SK-N-SH (cell line): ENCODE measurements at regions not wholly inside any gene's neighbourhood (a gene's known extent, or its start where the extent isn't known, plus 50 kb on each side); places are given as distances from the start of the nearest gene placed in this dataset.

Experiments used
- CTCF ChIA-PET: fragments of 300-600, 350-600 bp; formaldehyde crosslinking; extraction: SDS; loops from one replicate; lab custom pipeline; 2021; lab: Yijun Ruan, JAX
- POLR2A ChIA-PET: fragments of 350-600 bp; sonication (Branson Sonifier 250); formaldehyde crosslinking; extraction: SDS; loops from one replicate; lab custom pipeline; 2020; ENCODE audit warnings: antibody characterized with exemption, inconsistent platforms; lab: Yijun Ruan, JAX
- DNase-seq: peaks from one replicate; pipeline ENCODE4 v3.0.0; 2012
- H2AFZ ChIP-seq: fragments of 200-600 bp; sonication (generic); 2 replicates; pipeline ENCODE4 v1.8.1; 2016; ENCODE audit warnings: antibody characterized with exemption, mild to moderate bottlenecking, low read depth
- H3F3A ChIP-seq: fragments of 200-600 bp; sonication (generic); replicated peaks from 2 replicates; pipeline ENCODE3; 2016; ENCODE audit warnings: antibody characterized with exemption, mild to moderate bottlenecking; ENCODE audit not compliant: insufficient read depth
- H3K27ac ChIP-seq, 2 experiments: fragments of 200-500 bp in 1 of 2; fragments of 200-600 bp in 1 of 2; sonication (Bioruptor generic) in 1 of 2; sonication (generic), shearing (Covaris generic) in 1 of 2; 2 replicates each; pipeline versions ENCODE4 v1.5.1 to v1.6.1; 2014 to 2016; ENCODE audit warnings: low read depth in 2 of 2, inconsistent platforms in 1 of 2, low read length in 1 of 2, mild to moderate bottlenecking in 1 of 2, mixed read lengths in 1 of 2
- H3K27me3 ChIP-seq: fragments of 200-600 bp; sonication (generic), shearing (Covaris generic); 2 replicates; pipeline ENCODE4 v1.6.1; 2016; ENCODE audit warnings: mixed run types; ENCODE audit not compliant: insufficient read depth
- H3K36me3 ChIP-seq, 2 experiments: fragments of 200-500 bp in 1 of 2; fragments of 200-600 bp in 1 of 2; sonication (Bioruptor generic) in 1 of 2; sonication (generic) in 1 of 2; replicated peaks in 1 of 2; 2 replicates each; pipeline versions ENCODE3 to v1.5.1; 2014 to 2016; ENCODE audit warnings: low read length in 1 of 2, mild to moderate bottlenecking in 1 of 2; ENCODE audit not compliant: insufficient read depth in 2 of 2, control insufficient read depth in 1 of 2
- H3K4me1 ChIP-seq, 2 experiments: fragments of 200-500 bp in 1 of 2; fragments of 200-600 bp in 1 of 2; sonication (Bioruptor generic) in 1 of 2; sonication (generic), shearing (Covaris generic) in 1 of 2; 2 replicates each; pipeline versions ENCODE4 v1.5.1 to v1.6.1; 2014 to 2016; ENCODE audit warnings: low read depth in 1 of 2, low read length in 1 of 2, mixed run types in 1 of 2; ENCODE audit not compliant: insufficient read depth in 2 of 2, control insufficient read depth in 1 of 2
- H3K4me2 ChIP-seq: fragments of 200-600 bp; sonication (generic), shearing (Covaris generic); 2 replicates; pipeline ENCODE4 v1.6.1; 2017; ENCODE audit warnings: mixed run types
- H3K4me3 ChIP-seq, 2 experiments: fragments of 200-500 bp in 1 of 2; fragments of 200-600 bp in 1 of 2; sonication (Bioruptor generic) in 1 of 2; sonication (generic), shearing (Covaris generic) in 1 of 2; 2 replicates each; pipeline versions ENCODE4 v1.5.1 to v1.8.1; 2014 to 2016; ENCODE audit warnings: low read depth in 2 of 2, inconsistent platforms in 1 of 2, low read length in 1 of 2, mild to moderate bottlenecking in 1 of 2, mixed read lengths in 1 of 2, moderate library complexity in 1 of 2
- H3K79me2 ChIP-seq: fragments of 200-600 bp; sonication (generic); 2 replicates; pipeline ENCODE4 v1.8.1; 2017; ENCODE audit warnings: mild to moderate bottlenecking; ENCODE audit not compliant: insufficient read depth
- H3K9ac ChIP-seq: fragments of 200-600 bp; sonication (generic); 2 replicates; pipeline ENCODE4 v1.6.1; 2017; ENCODE audit warnings: mixed run types
- H3K9me2 ChIP-seq: fragments of 200-600 bp; sonication (generic); 2 replicates; pipeline ENCODE4 v1.6.1; 2017; ENCODE audit warnings: mixed run types
- H3K9me3 ChIP-seq: fragments of 200-600 bp; sonication (generic); 2 replicates; pipeline ENCODE4 v1.6.1; 2017; ENCODE audit warnings: mixed run types, mild to moderate bottlenecking, moderate library complexity
- H4K20me1 ChIP-seq: fragments of 200-600 bp; sonication (generic); 2 replicates; pipeline ENCODE4 v1.6.1; 2017; ENCODE audit warnings: mild to moderate bottlenecking, mixed run types; ENCODE audit not compliant: insufficient read depth
- CHD2 ChIP-seq: fragments of 150-350 bp; IDR thresholded peaks from 2 replicates; pipeline ENCODE4 v1.6.1; 2018; ENCODE audit warnings: low read length; ENCODE audit not compliant: partially characterized antibody
- GATA2 ChIP-seq: sonication (generic); formaldehyde crosslinking; IDR thresholded peaks from 2 replicates; pipeline ENCODE4 v1.5.0; 2020; ENCODE audit warnings: mild to moderate bottlenecking, missing genetic modification reagents
- JUND ChIP-seq: IDR thresholded peaks from 2 replicates; pipeline ENCODE4 v1.4.0; 2012
- POLR2AphosphoS5 ChIP-seq: IDR thresholded peaks from 2 replicates; pipeline ENCODE4 v1.6.1; 2012; ENCODE audit warnings: low read depth, low read length
- RCOR1 ChIP-seq: fragments of 150-350 bp; IDR thresholded peaks from 2 replicates; pipeline ENCODE4 v1.6.1; 2017; ENCODE audit warnings: antibody characterized with exemption, low read length
- YY1 ChIP-seq: IDR thresholded peaks from 2 replicates; pipeline ENCODE4 v1.4.0; 2012; ENCODE audit warnings: low read depth, mild to moderate bottlenecking
- WGBS: methylation state at CpG from one replicate; pipeline ENCODE4 v1.1.6; 2017; ENCODE audit warnings: low lambda C conversion rate; 5-methylcytosine and 5-hydroxymethylcytosine counted together
- TF ChIP-seq, protein P1 (sequence below): IDR thresholded peaks from 2 replicates; pipeline ENCODE4 v1.4.0; 2012; ENCODE audit warnings: low read depth, borderline replicate concordance
- TF ChIP-seq, protein P2 (sequence below): fragments of 150-350 bp; IDR thresholded peaks from 2 replicates; pipeline ENCODE4 v1.6.1; 2017; ENCODE audit warnings: antibody characterized with exemption, low read length, low read depth, borderline replicate concordance
- TF ChIP-seq, protein P3 (sequence below): fragments of 150-350 bp; IDR thresholded peaks from 2 replicates; pipeline ENCODE4 v1.6.1; 2016; ENCODE audit warnings: mild to moderate bottlenecking, low read depth, low read length

DNA sequence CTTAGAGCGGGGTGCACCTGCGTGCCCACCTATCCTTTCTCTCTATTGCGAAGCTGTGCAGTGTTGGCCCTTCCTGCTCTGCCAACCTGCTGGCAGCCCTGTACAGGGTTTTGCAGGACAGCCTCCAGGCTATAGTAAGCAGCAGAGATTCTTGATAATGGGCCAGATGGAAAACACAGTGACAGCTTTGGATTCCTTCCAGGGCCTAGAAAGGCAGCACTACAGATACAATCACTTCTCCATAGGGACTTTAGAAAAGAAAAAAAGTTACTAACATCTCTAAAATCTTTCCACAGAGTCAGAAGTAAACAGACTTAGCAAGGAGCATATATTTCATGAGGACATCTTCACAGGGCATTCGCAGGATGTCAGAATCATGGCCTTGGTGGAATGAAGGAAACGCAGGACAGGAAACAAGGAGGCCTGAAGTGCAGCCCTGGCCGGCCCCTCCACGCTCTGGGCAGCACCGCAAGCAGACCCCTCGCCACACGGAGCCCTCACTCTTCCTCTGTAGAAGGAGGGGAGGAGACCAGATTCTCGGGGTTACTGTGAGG lies 172.1 kb upstream of the GAS1 start (continued):
- TF ChIP-seq JUND (peak; percentile 85), RCOR1 (peak; percentile 98), GATA2 (CRISPR knock-in tag) (peak; percentile 98)
- TF ChIP-seq, all 33 proteins: peak for 20

DNA sequence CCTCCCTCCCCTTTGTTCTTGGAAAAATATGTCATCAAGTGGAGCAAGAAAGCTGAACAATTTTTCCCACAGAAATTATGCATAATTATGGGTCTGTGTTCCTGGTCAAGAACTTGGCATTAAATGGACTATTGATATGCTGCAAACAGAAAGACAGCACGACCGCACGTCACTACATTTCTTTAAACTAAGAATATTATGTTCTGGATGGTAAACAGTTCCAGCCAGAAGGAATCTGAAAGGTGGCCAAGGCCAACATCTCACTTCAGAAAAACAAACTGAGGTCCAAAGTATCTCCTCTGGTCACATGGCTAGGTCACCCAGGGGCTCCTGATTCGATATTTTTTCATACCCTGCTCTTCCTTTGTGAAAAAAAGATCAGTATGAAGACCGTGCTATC lies 173.3 kb upstream of the GAS1 start:
- Histone ChIP-seq H3K9me3 (no peaks in the 10 kb centered on the region), H3K36me3 (no peaks in the 10 kb centered on the region), H3K4me1 (peaks cover 20 to 38% of the 10 kb centered on the region in 2 experiments), H3F3A (peaks cover 38% of the 10 kb centered on the region), H3K79me2 (no peaks in the 10 kb centered on the region), H3K9ac (no peak overlapping the region), H3K9me2 (no peaks in the 10 kb centered on the region), H4K20me1 (no peaks in the 10 kb centered on the region), H3K27me3 (no peaks in the 10 kb centered on the region), H3K4me3 (no peak overlapping the region), H3K27ac (peak overlapping the region; percentile 90 to 95; a peak in 3 of 4 replicates), H3K4me2 (no peak overlapping the region), H2AFZ (no peak overlapping the region)
- 92% methylated on average over 5 of the region's 5 CpGs for WGBS
- CTCF ChIA-PET: interaction anchor here (1.3 kb wide), 1 partner anchor 40 kb away, joined by 4 read pairs; no protein-coding TSS in a partner anchor
- DNase-seq: no peak
- TF ChIP-seq CHD2 (no peak), YY1 (no peak), GATA2 (CRISPR knock-in tag) (no peak), POLR2AphosphoS5 (no peak)
- TF ChIP-seq, protein P1, sequence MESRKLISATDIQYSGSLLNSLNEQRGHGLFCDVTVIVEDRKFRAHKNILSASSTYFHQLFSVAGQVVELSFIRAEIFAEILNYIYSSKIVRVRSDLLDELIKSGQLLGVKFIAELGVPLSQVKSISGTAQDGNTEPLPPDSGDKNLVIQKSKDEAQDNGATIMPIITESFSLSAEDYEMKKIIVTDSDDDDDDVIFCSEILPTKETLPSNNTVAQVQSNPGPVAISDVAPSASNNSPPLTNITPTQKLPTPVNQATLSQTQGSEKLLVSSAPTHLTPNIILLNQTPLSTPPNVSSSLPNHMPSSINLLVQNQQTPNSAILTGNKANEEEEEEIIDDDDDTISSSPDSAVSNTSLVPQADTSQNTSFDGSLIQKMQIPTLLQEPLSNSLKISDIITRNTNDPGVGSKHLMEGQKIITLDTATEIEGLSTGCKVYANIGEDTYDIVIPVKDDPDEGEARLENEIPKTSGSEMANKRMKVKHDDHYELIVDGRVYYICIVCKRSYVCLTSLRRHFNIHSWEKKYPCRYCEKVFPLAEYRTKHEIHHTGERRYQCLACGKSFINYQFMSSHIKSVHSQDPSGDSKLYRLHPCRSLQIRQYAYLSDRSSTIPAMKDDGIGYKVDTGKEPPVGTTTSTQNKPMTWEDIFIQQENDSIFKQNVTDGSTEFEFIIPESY: no peak
- TF ChIP-seq, protein P2, sequence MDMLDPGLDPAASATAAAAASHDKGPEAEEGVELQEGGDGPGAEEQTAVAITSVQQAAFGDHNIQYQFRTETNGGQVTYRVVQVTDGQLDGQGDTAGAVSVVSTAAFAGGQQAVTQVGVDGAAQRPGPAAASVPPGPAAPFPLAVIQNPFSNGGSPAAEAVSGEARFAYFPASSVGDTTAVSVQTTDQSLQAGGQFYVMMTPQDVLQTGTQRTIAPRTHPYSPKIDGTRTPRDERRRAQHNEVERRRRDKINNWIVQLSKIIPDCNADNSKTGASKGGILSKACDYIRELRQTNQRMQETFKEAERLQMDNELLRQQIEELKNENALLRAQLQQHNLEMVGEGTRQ: no peak
- TF ChIP-seq, protein P3, sequence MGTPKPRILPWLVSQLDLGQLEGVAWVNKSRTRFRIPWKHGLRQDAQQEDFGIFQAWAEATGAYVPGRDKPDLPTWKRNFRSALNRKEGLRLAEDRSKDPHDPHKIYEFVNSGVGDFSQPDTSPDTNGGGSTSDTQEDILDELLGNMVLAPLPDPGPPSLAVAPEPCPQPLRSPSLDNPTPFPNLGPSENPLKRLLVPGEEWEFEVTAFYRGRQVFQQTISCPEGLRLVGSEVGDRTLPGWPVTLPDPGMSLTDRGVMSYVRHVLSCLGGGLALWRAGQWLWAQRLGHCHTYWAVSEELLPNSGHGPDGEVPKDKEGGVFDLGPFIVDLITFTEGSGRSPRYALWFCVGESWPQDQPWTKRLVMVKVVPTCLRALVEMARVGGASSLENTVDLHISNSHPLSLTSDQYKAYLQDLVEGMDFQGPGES: no peak
- POLR2A ChIA-PET: no interaction called here
